PFSK-1 (cell line): ENCODE measurements at regions not wholly inside any gene's neighbourhood (a gene's known extent, or its start where the extent isn't known, plus 50 kb on each side); places are given as distances from the start of the nearest gene placed in this dataset.

ENCODE experiments used
- FOXP2 ChIP-seq: optimal IDR thresholded peaks from 2 replicates; pipeline ENCODE3; 2011; ENCODE audit warnings: borderline replicate concordance, control low read depth, inconsistent platforms; ENCODE audit not compliant: insufficient read depth; ENCODE audit errors: extremely low read length, extremely low read depth
- POLR2AphosphoS5 ChIP-seq: IDR thresholded peaks from 2 replicates; pipeline ENCODE4 v1.6.1; 2012; ENCODE audit warnings: low read depth, mild to moderate bottlenecking, control low read depth, low read length, moderate library complexity
- REST ChIP-seq, 2 experiments: IDR thresholded peaks; 2 replicates each; pipeline versions ENCODE4 v1.6.1 to v1.8.0; 2011 to 2012; ENCODE audit warnings: low read depth in 2 of 2, low read length in 2 of 2, control low read depth in 1 of 2, inconsistent platforms in 1 of 2, mild to moderate bottlenecking in 1 of 2, moderate library complexity in 1 of 2; ENCODE audit not compliant: insufficient read depth in 1 of 2
- SIN3A ChIP-seq: IDR thresholded peaks from 2 replicates; pipeline ENCODE4 v1.6.1; 2012; ENCODE audit warnings: mild to moderate bottlenecking, low read length, moderate library complexity, borderline replicate concordance; ENCODE audit not compliant: insufficient read depth
- TAF1 ChIP-seq: IDR thresholded peaks from 2 replicates; pipeline ENCODE4 v1.6.1; 2012; ENCODE audit warnings: low read length, control low read depth, borderline replicate concordance; ENCODE audit not compliant: insufficient read depth

DNA sequence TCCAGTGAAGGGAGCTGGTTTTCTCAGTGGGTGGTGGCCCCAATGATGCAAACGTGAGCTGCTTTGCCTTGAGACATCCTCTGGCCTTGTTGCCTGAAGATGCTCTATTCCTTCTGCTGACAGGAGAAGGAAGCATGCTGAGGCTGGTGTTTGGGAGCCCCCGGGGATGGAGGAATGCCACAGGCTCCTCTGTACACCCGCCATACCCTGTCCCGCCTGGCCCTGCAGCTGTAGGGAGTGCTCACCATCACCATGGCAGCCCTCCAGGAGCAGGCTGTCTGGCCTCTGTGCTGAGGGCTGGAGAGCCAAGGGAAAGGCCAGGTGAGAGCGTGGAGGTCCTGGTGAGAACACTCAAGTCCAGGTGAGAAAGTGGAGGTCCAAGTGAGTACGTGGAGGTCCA lies 134.4 kb downstream of the MRPL36 start:
- TF ChIP-seq REST (IDR thresholded peaks at IDR 0.05; ENCODE audit: insufficient read depth in 1 of 2, low read depth in 2 of 2, low read length in 2 of 2) (no peak), TAF1 (no peak), SIN3A (no peak), FOXP2 (no peak), POLR2AphosphoS5 (no peak)

GRCh38 chr5:1663186-1663585 lies 136.5 kb downstream of the MRPL36 start:
- TF ChIP-seq REST (IDR thresholded peaks at IDR 0.05; ENCODE audit: insufficient read depth in 1 of 2, low read depth in 2 of 2, low read length in 2 of 2) (no peak), SIN3A (no peak), POLR2AphosphoS5 (no peak), TAF1 (no peak), FOXP2 (no peak)

DNA sequence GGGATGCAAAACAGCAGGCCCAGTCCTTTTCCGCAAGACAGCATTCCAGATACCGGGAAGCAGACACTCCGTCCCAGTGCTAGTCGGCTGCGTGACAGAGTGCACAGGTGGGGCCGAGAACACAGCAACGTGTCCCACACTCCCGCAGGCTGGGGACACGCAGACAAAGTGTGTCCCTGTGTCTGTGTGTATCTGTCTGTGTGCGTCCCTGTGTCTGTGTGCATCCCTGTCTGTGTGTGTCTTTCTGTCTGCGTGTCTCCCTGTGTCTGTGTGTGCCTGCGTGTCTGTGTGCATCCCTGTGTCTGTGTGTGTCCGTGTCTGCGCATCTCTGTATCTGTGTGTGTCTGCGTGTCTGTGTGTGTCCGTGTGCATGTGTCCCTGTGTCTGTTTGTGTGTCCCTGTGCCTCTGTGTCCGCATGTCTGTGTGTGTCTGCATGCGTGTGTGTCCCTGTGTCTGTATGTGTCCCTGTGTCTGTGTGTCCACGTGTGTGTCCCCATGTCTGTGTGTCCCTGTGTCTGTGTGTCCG lies 137.0 kb downstream of the MRPL36 start:
- TF ChIP-seq SIN3A (no peak), FOXP2 (no peak), REST (IDR thresholded peaks at IDR 0.05; ENCODE audit: insufficient read depth in 1 of 2, low read depth in 2 of 2, low read length in 2 of 2) (no peak), TAF1 (no peak), POLR2AphosphoS5 (no peak)

DNA sequence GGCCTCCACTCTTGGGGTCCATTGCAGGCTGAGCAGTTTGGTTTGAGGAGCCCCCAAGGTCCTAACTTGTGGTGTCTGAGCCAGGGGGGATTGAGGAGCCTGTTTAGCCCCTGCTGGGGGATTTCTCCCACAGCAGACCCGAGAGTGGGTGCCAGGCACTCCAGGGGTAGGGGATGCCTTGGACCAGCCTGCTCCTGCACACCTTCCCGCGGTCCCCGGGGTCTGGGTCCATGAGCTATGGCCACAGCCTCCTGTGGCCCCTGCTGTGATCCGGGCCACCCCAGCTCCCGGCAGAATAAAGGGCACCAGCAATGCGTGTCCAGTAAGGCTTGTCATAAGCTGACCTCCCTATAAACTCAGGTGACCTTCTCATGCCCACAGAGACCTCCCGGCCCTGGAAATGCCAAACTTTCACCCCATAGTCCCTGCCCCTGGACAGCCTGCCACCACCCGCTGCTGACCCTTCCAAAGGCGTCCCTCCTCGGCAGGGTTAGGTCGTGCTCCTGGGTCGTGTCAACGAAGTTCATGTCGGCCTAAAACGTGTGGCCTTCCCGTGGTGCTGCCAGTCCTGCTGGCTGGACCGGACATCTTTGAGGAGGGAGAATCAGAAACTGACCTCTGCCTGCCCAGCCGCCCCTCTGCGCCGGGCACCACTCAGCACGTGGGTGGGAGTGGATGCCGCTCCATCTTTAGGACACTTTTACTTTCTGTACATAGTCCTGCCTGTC lies 137.6 kb downstream of the MRPL36 start:
- TF ChIP-seq FOXP2 (no peak), REST (IDR thresholded peaks at IDR 0.05; ENCODE audit: insufficient read depth in 1 of 2, low read depth in 2 of 2, low read length in 2 of 2) (no peak), TAF1 (no peak), POLR2AphosphoS5 (no peak)

GRCh38 chr5:1661311-1661710 lies 137.6 kb upstream of the LPCAT1 start:
- no peak for TF ChIP-seq SIN3A
- TF ChIP-seq FOXP2: no peak
- no peak for TF ChIP-seq POLR2AphosphoS5
- TF ChIP-seq TAF1: no peak
- TF ChIP-seq REST (IDR thresholded peaks at IDR 0.05; ENCODE audit: insufficient read depth in 1 of 2, low read depth in 2 of 2, low read length in 2 of 2): no peak
